ENCODE measurements at regions not wholly inside any gene's neighbourhood (a gene's known extent, or its start where the extent isn't known, plus 50 kb on each side); places are given as distances from the start of the nearest gene placed in this dataset.
A peak's percentile ranks its signal among the peaks of the same experiment; 100 is the strongest.
"Not testable (repeated sequence)": the region's sequence is repeated elsewhere in the genome, so short reads cannot be mapped to it uniquely, and the experiment has no call there.

DNA sequence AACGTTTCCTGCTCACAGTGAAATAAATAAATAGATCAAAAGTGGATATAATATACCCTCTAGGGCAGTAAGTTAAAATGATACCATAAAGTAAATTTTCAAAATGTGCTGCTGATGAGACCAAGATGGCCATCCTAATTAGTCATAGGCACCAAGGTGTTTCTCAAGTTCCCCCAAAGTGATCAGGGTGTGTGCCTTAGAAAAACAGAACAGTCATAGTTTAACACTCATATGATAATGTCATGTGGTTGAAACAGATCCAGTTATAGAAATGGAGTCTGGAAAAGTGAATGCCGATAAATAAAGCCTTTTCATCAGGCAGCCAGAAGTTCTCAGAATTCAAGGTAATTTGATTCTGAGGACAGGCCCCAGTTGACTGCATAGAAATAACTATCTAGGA is 161.5 kb upstream of the CDKN2B start:
- DNase-seq = peak; percentile 54

DNA sequence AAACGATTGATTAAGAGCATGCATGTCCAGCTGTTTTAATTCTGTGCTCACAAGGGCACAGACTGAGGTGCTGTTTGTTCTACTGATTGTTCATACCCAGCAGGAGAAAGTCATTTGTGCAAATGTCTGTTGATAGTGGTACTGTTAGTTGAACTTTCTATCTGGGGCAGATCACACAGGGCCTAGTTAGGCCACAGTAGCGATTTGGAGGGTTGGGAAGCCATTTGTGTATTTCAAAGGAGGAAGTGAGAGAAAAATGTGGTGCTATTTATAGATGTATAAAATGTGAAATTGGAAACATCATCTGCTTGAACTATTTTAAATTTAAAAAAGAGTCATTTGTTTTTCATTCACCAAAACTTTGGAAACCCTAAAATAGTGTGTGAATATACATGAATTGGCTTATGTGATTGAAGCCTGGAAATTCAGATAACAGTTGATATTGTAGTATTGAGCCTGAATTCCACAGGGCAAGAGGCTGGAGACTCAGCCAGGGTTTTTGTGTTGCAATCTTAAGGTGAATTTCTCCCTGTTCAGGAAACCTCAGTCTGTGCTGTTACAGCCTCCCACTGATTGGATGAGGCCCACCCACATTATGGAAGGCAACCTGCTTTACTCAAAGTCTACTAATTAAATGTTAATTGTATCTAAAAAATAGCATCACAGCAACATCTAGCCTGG is 162.0 kb upstream of the CDKN2B start:
- DNase-seq = no peak

DNA sequence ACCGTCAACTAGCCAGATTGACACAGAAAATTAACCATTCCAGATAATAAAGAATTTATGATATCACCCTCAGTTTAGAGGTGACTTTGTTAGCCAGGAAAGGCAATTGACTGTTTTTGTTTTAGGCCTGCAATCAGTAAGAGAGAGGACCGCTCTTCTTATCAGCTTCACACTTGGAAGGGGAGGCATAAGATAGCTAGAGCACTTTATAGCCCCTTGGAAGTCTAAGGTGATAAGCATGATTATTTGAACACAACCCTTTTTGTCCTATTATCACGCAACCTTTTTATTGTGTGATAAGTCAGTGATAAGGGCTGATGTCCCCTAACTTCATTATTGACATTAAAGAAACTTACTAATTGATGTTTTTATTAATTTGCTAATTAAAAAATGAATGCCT is 162.6 kb upstream of the CDKN2B start:
- no peak for DNase-seq

DNA sequence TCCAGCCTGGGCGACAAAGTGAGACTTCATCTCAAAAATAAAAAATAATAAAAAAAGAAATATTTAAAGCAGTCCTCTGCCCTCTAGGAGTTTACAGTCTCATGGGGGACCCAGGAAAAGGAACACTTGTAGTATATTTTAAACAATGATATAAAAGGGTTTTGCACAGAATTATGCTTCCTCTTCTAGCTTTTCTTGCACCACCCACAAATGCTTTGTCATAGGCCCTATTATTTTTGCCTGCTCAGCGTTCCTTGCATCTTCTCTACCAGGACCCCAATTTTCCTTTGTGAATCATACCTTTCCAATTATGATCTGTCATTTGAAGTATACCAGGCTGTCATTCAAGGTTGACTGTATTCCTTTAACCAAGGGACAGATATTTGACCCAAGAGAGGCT is 164.8 kb upstream of the CDKN2B start:
- DNase-seq = no peak

DNA sequence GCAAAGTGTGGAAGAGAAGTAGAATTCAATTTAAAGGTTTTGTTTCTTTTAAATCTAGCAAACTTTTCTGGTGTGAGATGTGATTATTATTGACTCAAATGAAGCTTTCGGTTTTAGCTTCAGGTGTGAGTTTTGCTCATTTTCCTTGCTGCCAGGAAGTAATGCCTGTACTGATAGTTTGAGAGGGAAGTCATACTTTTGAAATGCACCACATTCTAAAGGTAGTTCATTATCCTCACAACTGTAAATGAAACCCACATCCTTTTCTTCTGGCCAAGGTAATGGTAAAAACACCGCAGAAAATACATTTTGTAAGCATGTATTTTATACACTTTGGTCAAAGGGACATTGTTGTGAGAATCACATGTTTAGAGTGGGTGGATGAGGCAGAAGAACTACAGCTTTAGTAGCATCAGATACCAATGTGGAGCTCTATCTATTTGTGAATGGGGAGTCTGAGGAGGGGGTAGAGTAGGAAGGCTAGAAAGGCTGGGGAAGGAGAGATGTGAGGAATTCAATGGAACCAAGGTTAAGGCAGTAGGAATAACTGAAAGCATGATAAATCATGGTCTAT is 167.0 kb upstream of the CDKN2B start:
- no peak for DNase-seq

DNA sequence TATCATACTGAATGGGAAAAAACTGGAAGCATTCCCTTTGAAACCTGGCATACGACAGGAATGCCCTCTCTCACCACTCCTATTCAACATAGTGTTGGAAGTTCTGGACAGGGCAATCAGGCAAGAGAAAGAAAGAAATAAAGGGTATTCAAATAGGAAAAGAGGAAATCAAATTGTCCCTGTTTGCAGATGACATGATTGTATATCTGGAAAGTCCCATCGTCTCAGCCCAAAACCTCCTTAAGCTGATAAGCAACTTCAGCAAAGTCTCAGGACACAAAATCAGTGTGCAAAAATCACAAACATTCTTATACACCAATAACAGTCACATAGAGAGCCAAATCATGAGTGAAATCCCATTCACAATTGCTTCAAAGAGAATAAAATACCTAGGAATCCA is 171.9 kb upstream of the CDKN2B start:
- not testable (repeated sequence) for DNase-seq

DNA sequence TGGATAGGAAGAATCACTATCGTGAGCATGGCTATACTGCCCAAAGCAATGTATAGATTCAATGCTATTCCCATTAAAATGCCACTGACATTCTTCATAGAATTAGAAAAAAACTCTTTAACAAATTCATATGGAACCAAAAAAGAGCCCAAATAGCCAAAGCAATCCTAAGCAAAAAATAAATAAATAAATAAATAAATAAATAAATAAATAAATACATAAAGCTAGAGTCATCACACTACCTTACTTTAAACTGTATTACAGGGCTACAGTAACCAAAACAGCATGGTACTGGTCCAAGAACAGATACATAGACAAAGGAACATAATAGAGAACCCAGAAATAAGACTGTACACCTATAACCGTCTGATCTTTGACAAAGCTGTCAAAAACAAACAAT is 180.4 kb upstream of the CDKN2B start:
- no peak for DNase-seq

DNA sequence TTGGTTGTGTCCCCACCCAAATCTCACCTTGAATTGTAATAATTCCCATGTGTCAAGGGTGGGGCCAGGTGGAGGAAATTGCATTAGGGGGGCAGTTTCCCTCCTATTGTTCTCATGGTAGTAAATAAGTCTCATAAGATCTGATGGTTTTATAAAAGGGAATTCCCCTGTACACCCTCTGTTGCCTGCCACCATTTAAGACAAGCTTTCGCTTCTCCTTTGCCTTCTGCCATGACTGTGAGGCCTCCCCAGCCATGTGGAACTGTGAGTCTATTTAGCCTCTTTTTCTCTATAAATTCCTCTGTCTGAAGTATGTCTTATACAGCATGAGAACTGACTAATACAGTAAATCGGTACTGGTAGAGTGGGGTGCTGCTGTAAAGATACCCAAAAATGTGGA is 187.9 kb upstream of the CDKN2B start:
- not testable (repeated sequence) for DNase-seq

DNA sequence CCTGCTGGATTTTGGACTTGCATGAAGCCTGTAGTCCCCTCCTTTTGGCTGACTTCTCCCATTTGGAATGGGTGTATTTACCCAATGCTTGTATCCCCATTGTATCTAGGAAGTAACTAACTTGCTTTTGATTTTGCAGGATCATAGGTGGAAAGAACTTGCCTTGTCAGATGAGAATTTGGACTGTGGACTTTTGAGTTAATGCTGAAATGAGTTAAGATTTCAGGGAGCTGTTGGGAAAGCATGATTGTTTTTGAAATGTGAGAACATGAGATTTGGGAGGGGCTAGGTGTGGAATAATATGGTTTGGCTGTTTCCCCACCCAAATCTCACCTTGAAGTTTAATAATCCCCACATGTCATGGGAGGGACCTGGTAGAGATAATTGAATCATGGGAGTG is 189.6 kb upstream of the CDKN2B start:
- DNase-seq = no peak

DNA sequence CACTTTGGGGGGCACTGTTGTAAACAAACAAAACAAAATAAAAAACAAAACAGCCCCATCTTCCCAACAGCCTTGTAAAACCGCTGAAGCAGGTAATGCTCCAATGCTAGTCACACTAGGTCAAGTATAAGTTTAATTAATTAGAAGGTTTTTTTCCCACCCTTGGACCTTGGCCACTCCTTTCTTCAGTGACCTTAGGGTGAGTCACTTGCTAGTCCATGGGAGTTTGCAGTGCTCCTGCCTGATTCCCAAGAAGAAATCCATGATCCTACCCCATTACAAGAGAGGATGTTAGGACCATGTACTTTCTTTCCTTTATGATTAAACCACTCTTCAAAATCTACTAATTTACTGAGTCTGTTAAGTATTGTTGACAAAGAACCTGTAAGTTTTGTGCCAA is 192.2 kb upstream of the CDKN2B start:
- peak; percentile 33 for DNase-seq

DNA sequence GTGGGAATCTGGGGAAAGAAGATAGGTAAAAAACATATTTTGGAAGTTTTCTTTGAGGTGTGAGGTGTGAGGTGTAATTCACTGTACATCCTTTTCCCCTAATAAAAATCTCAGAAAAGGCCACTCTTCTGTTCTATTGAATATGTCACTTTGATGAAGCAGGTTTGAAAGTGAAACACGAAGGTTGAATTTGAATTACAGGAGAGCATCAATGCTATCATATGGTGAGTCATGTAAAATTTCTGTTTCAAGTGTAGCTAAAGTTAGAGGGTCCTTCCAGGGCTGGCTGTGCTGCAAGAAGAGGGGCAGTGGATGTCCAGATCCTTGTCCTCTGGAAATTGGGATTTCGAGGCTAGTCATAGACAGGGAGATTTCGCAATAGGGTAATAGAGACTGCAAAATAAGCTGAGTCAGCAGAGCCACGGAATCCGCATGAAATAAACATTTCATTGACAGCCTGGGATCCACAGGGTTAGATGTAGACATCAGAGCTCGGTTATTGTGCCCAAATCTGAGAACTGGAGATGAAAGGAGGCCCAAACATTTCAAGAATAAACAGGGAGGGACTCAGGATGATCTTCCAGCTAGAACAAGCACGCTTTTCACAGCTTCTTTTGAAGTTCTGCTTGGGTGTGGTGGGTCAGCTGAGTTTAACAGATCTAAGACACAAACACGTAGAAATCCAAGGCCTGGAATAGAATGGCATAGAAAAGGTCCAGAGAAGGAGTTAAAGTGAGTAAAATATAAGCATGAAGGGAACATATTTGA is 194.4 kb upstream of the CDKN2B start:
- DNase-seq = peak; percentile 84

DNA sequence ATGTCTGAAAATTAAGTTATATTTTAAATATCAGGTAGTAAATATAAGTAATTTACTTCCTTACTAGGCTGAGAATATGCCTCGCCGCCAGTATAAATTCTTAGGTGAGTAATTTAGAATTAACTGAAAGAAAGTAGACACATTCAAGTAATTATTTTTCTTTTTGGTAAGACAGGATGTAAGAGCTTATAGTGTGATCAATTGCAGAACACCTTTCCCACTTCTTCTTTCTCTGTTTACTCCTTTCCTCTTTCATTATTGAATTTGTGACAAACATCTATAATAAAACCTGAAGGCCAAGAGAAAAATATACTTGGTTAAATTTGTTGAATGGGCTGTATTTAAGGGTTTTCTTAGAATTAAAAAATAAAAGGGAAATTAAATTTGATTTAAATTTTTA is 195.1 kb upstream of the CDKN2B start:
- DNase-seq = no peak

DNA sequence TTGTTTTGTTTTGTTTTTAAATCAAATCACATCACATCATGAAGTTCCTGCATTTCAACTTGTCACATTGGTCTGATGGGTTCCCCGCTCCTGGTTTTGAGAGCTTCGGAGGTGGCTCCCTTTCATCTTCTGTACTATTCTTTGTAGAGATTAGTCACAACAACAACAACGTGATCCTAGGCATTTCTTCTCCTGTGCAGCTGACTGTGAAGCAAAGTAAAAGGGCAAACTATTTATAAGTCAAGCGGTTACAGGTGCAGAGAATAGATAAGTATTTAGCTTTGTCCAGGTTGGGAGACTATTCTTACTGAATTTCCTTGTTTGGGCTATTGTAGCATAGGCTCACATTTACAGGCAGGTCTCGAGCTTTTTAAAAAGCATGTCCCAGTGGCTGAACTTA is 197.7 kb upstream of the CDKN2B start:
- no peak for DNase-seq

DNA sequence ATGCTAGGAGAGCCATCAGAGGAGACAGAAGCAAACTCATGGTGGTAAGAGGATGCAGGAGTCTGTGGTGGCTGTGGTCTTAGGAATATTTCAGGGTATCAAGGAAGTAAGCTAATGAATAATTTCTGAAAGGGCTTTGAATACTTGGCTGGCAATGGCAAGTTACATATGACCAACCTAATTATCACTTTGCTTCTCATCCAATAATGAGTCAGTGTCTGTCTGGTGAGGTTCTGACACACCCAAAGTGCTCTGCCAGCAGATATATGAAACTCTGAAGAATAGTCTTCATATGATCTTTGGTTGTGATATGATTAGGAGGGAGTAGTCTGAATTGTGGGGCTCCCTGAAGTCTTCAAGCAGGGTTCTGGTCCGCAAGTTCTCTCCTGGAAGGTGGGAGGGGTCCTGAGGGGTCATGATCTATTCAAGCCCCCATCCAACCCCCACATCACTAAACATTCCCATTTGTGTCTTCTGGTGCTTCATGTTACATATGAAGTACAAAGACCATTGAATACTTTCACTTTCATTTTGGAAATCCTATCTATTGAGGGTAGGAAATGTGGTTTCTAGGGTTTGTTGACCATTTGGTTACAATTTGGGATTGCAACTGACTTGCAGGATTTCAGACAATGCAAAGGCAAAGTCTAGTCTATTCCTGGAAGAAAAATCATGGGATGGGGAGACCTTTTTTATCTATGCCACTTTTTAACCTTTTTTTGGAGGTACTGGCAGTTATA is 199.9 kb upstream of the CDKN2B start:
- DNase-seq = peak; percentile 48

DNA sequence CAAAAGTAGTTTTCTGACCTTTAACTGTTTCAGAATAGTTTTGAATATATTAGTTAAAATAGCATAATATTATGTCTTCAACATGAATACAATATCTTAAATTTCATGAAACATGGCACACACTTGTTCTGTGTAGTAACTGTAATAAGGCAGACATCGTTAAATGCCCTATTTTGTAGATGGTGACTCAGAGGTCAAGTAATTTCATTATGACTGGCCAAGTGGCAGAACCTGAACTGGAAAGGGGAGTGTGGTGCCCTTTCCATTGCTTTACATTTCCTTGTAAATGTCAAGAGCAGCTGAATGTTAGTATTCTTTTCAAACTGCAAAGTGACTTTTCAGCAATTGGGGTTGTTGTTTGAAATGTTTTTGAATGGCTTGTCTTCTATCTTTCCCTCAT is 201.2 kb upstream of the CDKN2B start:
- peak; percentile 50 for DNase-seq

DNA sequence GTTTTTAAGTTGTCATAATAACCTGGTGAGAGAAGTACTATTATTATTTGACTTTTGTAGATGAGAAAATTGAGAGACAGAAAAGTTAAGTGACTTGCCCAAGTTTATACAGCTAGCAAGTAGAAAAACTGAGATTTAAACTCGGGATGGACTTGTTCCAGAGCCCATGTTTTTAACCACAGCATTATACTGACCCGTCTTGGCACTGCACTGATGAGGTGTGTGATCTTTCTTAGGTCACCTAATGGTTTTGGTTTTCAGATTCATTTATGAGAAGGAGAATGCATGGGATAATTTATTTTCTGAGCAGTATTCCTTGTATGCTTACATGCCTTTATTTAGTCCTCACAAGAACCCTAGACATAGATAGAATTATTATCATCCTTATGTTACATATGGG is 201.8 kb upstream of the CDKN2B start:
- no peak for DNase-seq

DNA sequence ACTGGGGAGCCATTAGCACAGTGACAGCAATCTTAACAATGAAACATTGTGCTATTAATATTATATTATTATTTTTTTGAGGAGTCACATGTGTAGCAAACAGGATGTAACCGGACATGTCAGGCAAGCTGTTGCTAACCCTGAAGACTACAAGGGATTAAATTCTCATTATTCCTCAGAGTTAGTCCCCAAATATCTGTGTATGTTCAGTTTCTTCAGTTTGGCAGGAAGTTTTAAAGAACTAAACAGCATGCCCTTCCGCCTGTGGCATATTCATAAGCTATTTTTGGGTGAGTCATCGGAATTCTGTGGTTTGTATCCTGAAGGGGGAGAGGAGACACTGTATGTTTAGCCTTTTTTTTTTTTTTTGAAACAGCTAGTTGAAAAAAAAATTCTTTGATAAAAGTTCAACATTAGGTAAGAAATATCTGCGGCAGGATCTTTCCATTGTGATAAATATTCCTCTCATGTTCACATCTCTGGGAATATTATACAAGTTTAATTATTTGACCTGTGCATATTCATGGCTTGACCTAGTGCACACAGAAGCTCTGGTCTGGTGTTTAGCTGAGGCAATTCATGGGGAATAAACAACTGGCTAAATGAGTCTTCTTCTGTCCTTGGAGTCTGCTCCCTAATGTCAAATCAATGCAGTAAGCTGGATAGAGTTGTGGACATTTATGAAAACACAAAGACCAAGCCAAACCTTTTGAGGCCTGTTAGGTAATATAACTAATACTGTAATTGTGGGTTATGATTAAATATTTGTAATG is 202.7 kb upstream of the CDKN2B start:
- peak; percentile 97 for DNase-seq

DNA sequence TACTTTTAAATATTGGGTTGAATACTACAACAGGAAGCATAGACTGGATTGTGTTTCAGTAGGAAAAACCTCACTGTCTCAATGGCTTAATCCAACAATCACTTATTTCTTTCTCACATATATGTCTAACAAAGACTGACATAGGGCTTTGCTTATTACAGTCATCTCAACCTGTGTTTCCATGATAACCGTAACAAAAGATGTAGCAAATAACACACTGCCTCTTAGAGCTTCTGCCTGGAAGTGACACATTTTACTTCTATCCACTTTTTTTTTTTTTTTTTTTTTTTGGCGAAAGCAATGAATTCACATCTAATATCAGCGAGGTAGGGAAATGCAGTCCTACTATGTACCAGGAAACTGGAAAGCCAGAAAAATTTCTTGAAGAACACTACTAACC is 204.9 kb upstream of the CDKN2B start:
- DNase-seq = peak; percentile 35

DNA sequence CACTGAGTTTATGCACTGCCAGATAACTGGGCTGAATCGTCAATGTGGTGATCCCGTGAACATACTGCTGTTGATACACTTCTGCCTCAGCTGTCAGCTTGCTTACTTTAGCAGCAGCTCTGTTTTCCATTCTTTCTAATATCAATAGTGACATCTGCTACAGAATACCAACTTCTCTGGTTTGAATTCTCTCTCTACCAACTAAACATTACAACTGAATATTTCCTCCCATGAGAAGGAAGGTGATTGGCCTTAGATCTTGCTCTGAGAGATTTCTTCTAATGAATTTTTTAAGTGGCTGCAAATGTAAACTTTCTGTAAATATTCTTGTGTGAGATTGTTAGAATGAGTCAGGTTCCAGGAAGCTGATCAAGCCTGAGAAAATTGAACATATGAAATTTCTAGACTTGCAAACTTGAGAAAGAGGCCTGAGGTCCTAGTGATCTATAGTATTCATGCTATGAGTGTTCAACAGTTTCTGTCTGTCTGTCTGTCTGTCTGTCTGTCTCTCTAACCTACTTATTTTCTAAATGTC is 205.5 kb upstream of the CDKN2B start:
- peak; percentile 77 for DNase-seq

DNA sequence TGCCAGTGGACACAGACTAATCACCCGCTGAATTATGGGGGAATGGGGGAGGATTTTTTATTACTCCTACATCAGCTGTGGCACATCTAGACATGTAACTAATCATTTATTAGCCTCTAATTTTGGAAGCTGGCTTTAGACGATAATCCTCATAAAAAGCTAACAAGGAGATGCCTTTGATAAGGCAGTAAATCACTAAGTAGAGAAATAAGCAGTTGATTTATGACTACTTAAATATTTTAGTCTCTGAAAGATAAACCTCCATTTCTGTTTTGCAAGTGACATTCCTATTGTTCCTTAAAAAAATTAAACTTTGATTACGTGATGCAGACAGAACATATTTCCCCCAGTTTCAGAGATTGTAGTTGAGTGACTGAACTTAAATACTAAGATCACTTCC is 206.4 kb upstream of the CDKN2B start:
- no peak for DNase-seq

DNA sequence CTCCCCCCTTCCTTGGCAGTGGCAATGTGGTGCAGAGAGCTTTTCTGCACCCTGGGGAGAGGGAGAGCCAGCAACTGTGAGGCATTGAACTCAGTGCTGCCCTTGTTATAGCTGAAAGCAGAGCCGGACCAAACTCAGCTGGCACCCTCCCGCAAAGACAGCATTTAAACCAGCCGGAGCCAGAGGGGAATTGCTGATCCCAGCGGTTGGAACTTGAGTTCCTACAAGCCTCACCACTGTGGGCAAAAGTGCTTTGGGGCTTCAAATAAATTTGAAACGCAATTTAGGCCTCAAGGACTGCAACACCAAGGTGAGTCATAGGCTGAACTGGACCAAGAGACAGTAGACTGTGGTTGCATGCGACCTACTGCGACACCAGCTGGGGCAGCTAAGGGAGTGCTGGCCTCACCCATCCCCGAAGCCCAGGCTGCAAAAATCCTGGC is 207.6 kb upstream of the CDKN2B start:
- DNase-seq = peak; percentile 83

DNA sequence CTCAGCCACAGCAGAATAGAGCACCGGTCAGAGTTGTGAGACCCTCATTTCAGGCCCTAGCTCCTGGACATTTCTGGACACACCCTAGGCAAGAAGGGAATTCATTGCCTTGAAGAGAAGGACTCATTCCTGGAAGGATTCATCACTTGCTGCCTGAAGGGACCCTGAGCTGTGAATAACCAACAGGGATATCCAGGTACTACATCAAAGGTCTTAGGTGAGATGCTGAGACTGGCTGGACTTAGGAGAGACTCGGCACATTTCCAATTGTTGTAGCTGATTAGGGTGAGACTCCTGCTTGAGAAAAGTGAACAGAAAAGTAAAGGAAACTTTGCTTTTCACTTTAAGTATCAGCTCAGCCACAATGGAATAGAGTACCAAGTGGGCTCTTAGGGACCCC is 208.1 kb upstream of the CDKN2B start:
- DNase-seq = no peak

DNA sequence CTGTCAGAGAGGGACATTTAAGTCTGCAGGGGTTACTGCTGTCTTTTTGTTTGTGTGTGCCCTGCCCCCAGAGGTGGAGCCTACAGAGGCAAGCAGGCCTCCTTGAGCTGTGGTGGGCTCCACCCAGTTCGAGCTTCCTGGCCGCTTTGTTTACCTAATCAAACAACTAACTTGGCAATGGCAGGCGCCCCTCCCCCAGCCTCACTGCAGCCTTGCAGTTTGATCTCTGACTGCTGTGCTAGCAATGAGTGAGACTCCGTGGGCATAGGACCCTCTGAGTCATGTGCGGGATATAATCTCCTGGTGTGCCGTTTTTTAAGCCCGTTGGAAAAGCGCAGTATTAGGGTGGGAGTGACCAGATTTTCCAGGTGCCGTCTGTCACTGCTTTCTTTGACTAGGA is 216.8 kb upstream of the CDKN2B start:
- DNase-seq = not testable (repeated sequence)

All from HCEC 1CT (cell line).